ENCODE measurements at regions not wholly inside any gene's neighbourhood (a gene's known extent, or its start where the extent isn't known, plus 50 kb on each side); places are given as distances from the start of the nearest gene placed in this dataset.

DNA sequence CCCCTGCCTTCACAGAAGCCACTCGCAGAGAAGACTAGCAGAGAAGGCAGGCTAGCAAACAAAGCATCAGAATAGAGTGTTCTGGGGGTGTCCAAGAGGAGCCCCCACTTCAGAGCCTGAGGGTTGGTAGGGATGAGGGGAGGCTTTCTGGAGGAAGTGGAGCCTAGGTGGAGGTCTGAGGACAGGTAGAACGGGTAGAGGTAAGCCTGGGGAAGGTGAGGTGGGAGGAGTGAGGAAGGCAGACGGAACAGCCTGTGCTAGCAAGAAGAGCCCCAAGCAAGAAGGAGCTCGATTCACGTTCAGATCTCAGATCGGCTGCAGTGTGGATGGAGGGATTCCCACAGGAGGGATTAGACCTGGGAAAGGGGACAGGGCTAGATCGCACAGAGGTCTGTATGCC, 66.0 kb upstream of the DUSP5 start:
- H3F3A ChIP-seq (replicated peaks; ENCODE audit: insufficient read depth) = peaks cover 1% of the 10 kb centered on the region
- ChIA-PET CTCF (interaction anchor here (1.1 to 1.2 kb wide), 2 partner anchors 19 to 26 kb away, joined by 3 to 5 read pairs; no protein-coding TSS in a partner anchor), POLR2A (no interaction called here)
- DNase-seq = no peak
- H3K27me3 ChIP-seq (ENCODE audit: insufficient read depth) = no peaks in the 10 kb centered on the region
- H3K9ac ChIP-seq = no peak overlapping the region
- no peak overlapping the region for H3K4me2 ChIP-seq
- no peak overlapping the region for H2AFZ ChIP-seq (ENCODE audit: low read depth)
- no peaks in the 10 kb centered on the region for H4K20me1 ChIP-seq (ENCODE audit: insufficient read depth)
- no peaks in the 10 kb centered on the region for H3K79me2 ChIP-seq (ENCODE audit: insufficient read depth)
- no peak overlapping the region for H3K4me3 ChIP-seq (ENCODE audit: low read depth in 2 of 2, low read length in 1 of 2)
- no peak overlapping the region for H3K27ac ChIP-seq (ENCODE audit: low read depth in 2 of 2, low read length in 1 of 2)
- H3K9me3 ChIP-seq = no peaks in the 10 kb centered on the region
- no peaks in the 10 kb centered on the region for H3K9me2 ChIP-seq
- TF ChIP-seq MXI1 (IDR thresholded peaks at IDR 0.05; ENCODE audit: low read depth, low read length) (no peak), SMC3 (IDR thresholded peaks at IDR 0.05; ENCODE audit: low read depth, low read length) (no peak), RXRA (IDR thresholded peaks at IDR 0.05; ENCODE audit: borderline replicate concordance, low read depth) (no peak), POLR2AphosphoS5 (IDR thresholded peaks at IDR 0.05; ENCODE audit: low read depth, low read length) (no peak), FOXM1 (IDR thresholded peaks at IDR 0.05; ENCODE audit: low read depth) (no peak), FOXJ3 (CRISPR knock-in tag; IDR thresholded peaks at IDR 0.05) (no peak), GATA2 (CRISPR knock-in tag; IDR thresholded peaks at IDR 0.05) (no peak), TEAD4 (IDR thresholded peaks at IDR 0.05; ENCODE audit: borderline replicate concordance, insufficient read depth) (no peak), ELF1 (IDR thresholded peaks at IDR 0.05) (no peak), RFX5 (IDR thresholded peaks at IDR 0.05; ENCODE audit: low read length) (no peak), RAD21 (IDR thresholded peaks at IDR 0.05; ENCODE audit: low read length) (no peak), FOSL2 (IDR thresholded peaks at IDR 0.05; ENCODE audit: borderline replicate concordance, low read depth) (no peak), JUND (IDR thresholded peaks at IDR 0.05) (no peak)
- TF ChIP-seq, protein P1, sequence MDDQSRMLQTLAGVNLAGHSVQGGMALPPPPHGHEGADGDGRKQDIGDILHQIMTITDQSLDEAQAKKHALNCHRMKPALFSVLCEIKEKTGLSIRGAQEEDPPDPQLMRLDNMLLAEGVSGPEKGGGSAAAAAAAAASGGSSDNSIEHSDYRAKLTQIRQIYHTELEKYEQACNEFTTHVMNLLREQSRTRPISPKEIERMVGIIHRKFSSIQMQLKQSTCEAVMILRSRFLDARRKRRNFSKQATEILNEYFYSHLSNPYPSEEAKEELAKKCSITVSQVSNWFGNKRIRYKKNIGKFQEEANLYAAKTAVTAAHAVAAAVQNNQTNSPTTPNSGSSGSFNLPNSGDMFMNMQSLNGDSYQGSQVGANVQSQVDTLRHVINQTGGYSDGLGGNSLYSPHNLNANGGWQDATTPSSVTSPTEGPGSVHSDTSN (IDR thresholded peaks at IDR 0.05) = no peak
- H3K4me1 ChIP-seq (ENCODE audit: control insufficient read depth in 1 of 2, insufficient read depth in 2 of 2, low read depth in 1 of 2, low read length in 1 of 2) = peaks cover 0 to 3% of the 10 kb centered on the region in 2 experiments; a peak in 2 of 4 replicates
- H3K36me3 ChIP-seq (replicated peaks in 1 of 2; ENCODE audit: control insufficient read depth in 1 of 2, insufficient read depth in 2 of 2, low read length in 1 of 2) = no peaks in the 10 kb centered on the region
- WGBS (ENCODE audit: low lambda C conversion rate) = 89% methylated on average over 7 of the region's 7 CpGs

DNA sequence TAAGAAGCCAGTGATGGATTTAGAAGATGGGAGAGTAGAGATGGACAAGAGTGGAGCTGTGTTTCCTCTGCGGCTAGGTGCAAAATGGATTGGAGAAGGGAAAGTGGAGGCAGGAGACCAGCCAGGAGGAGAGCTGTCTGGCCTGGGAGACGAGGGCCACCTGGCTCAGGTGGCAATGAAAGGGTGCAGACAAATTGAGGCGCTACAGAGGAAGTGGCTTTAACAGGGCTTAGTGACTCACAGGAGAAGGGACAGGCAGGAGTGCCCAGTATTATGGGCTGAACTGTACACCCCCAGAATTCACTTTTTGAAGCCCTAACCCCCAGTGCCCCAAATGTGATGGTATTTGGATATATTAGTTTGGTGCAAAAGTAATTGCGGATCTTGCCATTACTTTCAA, 65.6 kb upstream of the DUSP5 start:
- H3K4me1 ChIP-seq (ENCODE audit: control insufficient read depth in 1 of 2, insufficient read depth in 2 of 2, low read depth in 1 of 2, low read length in 1 of 2) = no peaks in the 10 kb centered on the region; a peak in 1 of 4 replicates
- ChIA-PET CTCF (no interaction called here), POLR2A (no interaction called here)
- H3K9ac ChIP-seq = no peak overlapping the region
- H3K9me2 ChIP-seq = no peaks in the 10 kb centered on the region
- no peak for DNase-seq
- no peaks in the 10 kb centered on the region for H3K79me2 ChIP-seq (ENCODE audit: insufficient read depth)
- no peak overlapping the region for H3K4me2 ChIP-seq
- H2AFZ ChIP-seq (ENCODE audit: low read depth) = no peak overlapping the region
- no peaks in the 10 kb centered on the region for H3K27me3 ChIP-seq (ENCODE audit: insufficient read depth)
- H3K36me3 ChIP-seq (replicated peaks in 1 of 2; ENCODE audit: control insufficient read depth in 1 of 2, insufficient read depth in 2 of 2, low read length in 1 of 2) = no peaks in the 10 kb centered on the region
- H3F3A ChIP-seq (replicated peaks; ENCODE audit: insufficient read depth) = no peaks in the 10 kb centered on the region
- H3K9me3 ChIP-seq = no peaks in the 10 kb centered on the region
- 84% methylated on average over 4 of the region's 4 CpGs for WGBS (ENCODE audit: low lambda C conversion rate)
- H3K4me3 ChIP-seq (ENCODE audit: low read depth in 2 of 2, low read length in 1 of 2) = no peak overlapping the region
- H4K20me1 ChIP-seq (ENCODE audit: insufficient read depth) = no peaks in the 10 kb centered on the region
- H3K27ac ChIP-seq (ENCODE audit: low read depth in 2 of 2, low read length in 1 of 2) = no peak overlapping the region
- TF ChIP-seq, protein P2, sequence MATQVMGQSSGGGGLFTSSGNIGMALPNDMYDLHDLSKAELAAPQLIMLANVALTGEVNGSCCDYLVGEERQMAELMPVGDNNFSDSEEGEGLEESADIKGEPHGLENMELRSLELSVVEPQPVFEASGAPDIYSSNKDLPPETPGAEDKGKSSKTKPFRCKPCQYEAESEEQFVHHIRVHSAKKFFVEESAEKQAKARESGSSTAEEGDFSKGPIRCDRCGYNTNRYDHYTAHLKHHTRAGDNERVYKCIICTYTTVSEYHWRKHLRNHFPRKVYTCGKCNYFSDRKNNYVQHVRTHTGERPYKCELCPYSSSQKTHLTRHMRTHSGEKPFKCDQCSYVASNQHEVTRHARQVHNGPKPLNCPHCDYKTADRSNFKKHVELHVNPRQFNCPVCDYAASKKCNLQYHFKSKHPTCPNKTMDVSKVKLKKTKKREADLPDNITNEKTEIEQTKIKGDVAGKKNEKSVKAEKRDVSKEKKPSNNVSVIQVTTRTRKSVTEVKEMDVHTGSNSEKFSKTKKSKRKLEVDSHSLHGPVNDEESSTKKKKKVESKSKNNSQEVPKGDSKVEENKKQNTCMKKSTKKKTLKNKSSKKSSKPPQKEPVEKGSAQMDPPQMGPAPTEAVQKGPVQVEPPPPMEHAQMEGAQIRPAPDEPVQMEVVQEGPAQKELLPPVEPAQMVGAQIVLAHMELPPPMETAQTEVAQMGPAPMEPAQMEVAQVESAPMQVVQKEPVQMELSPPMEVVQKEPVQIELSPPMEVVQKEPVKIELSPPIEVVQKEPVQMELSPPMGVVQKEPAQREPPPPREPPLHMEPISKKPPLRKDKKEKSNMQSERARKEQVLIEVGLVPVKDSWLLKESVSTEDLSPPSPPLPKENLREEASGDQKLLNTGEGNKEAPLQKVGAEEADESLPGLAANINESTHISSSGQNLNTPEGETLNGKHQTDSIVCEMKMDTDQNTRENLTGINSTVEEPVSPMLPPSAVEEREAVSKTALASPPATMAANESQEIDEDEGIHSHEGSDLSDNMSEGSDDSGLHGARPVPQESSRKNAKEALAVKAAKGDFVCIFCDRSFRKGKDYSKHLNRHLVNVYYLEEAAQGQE (IDR thresholded peaks at IDR 0.05; ENCODE audit: low read depth, low read length) = no peak
- TF ChIP-seq SIN3A (IDR thresholded peaks at IDR 0.05; ENCODE audit: borderline replicate concordance, low read depth, low read length) (no peak), RFX5 (IDR thresholded peaks at IDR 0.05; ENCODE audit: low read length) (no peak), RXRA (IDR thresholded peaks at IDR 0.05; ENCODE audit: borderline replicate concordance, low read depth) (no peak), ELF1 (IDR thresholded peaks at IDR 0.05) (no peak), TAF1 (IDR thresholded peaks at IDR 0.05; ENCODE audit: borderline replicate concordance, low read depth, low read length) (no peak), GABPA (IDR thresholded peaks at IDR 0.05; ENCODE audit: low read depth) (no peak), FOXJ3 (CRISPR knock-in tag; IDR thresholded peaks at IDR 0.05) (no peak), SMC3 (IDR thresholded peaks at IDR 0.05; ENCODE audit: low read depth, low read length) (no peak), RAD21 (IDR thresholded peaks at IDR 0.05; ENCODE audit: low read length) (no peak), MXI1 (IDR thresholded peaks at IDR 0.05; ENCODE audit: low read depth, low read length) (no peak)
- TF ChIP-seq, protein P3, sequence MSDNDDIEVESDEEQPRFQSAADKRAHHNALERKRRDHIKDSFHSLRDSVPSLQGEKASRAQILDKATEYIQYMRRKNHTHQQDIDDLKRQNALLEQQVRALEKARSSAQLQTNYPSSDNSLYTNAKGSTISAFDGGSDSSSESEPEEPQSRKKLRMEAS (IDR thresholded peaks at IDR 0.05; ENCODE audit: low read depth) = no peak
